ENCODE measurements at regions not wholly inside any gene's neighbourhood (a gene's known extent, or its start where the extent isn't known, plus 50 kb on each side); places are given as distances from the start of the nearest gene placed in this dataset.
"Not testable (repeated sequence)": the region's sequence is repeated elsewhere in the genome, so short reads cannot be mapped to it uniquely, and the experiment has no call there.

- H3K4me3 ChIP-seq (ENCODE audit: low read depth in 1 of 2, low read length in 2 of 2); H3K9me3 ChIP-seq (ENCODE audit: control insufficient read depth in 2 of 2, insufficient read depth in 1 of 2, low read depth in 1 of 2, low read length in 1 of 2); H3K4me1 ChIP-seq (ENCODE audit: control insufficient read depth in 2 of 2, insufficient read depth in 2 of 2, low read length in 1 of 2); H3K27me3 ChIP-seq (ENCODE audit: control insufficient read depth in 1 of 2, insufficient read depth in 2 of 2, low read length in 2 of 2); H3K36me3 ChIP-seq (ENCODE audit: control insufficient read depth in 2 of 2, insufficient read depth in 2 of 2, low read length in 1 of 2); H3K27ac ChIP-seq (ENCODE audit: low read depth in 2 of 2, low read length in 1 of 2): not testable (repeated sequence)
- WGBS, 2 donors, result 57 to 62% methylated on average over 12 to 14 of the region's 26 CpGs
These were observed 155.3 kb downstream of the TMEM121 start for GRCh38 chr14:105681606-105682185.

GRCh38 chr14:105682442-105682841, 156.1 kb downstream of the TMEM121 start:
- H3K4me3 ChIP-seq (ENCODE audit: low read depth in 1 of 2, low read length in 2 of 2); H3K4me1 ChIP-seq (ENCODE audit: control insufficient read depth in 2 of 2, insufficient read depth in 2 of 2, low read length in 1 of 2); H3K36me3 ChIP-seq (ENCODE audit: control insufficient read depth in 2 of 2, insufficient read depth in 2 of 2, low read length in 1 of 2); H3K27me3 ChIP-seq (ENCODE audit: control insufficient read depth in 1 of 2, insufficient read depth in 2 of 2, low read length in 2 of 2); H3K9me3 ChIP-seq (ENCODE audit: control insufficient read depth in 2 of 2, insufficient read depth in 1 of 2, low read depth in 1 of 2, low read length in 1 of 2); H3K27ac ChIP-seq (ENCODE audit: low read depth in 2 of 2, low read length in 1 of 2): not testable (repeated sequence)
- WGBS, 2 donors, result 75% methylated on average over 5 to 7 of the region's 15 CpGs

DNA sequence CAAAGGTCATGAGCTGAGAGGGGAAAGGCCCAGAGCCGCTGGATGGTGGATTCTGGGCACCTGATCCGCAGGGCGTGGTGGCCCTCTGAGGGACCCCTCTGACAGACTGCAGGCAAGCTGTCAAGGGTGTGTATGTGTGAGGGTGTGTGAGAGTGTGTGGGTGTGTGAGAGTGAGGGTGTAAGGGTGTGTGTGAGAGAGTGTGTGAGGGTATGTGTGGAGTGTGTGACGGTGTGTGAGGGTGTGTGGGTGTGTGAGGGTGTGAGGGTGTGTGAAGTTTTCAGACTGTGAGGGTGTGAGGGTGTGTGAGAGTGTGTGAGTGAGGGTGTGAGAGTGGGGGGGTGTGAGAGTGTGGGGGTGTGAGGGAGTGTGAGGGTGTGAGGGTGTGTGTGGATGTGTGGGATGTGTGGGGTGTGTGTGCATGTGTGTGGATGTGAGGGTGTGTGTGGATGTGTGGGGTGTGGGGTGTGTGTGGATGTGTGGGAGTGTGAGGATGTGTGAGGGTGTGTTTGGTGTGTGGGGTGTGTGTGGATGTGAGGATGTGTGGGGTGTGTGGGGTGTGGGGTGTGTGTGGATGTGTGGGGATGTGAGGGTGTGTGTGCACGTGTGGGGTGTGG, 156.7 kb downstream of the TMEM121 start:
- no peaks in the 10 kb centered on the region for H3K36me3 ChIP-seq (ENCODE audit: control insufficient read depth in 2 of 2, insufficient read depth in 2 of 2, low read length in 1 of 2)
- no peaks in the 10 kb centered on the region for H3K4me1 ChIP-seq (ENCODE audit: control insufficient read depth in 2 of 2, insufficient read depth in 2 of 2, low read length in 1 of 2)
- WGBS, 2 donors, result 77 to 81% methylated on average over 3 to 5 of the region's 5 CpGs
- H3K27ac ChIP-seq (ENCODE audit: low read depth in 2 of 2, low read length in 1 of 2), result no peak overlapping the region
- no peaks in the 10 kb centered on the region for H3K27me3 ChIP-seq (ENCODE audit: control insufficient read depth in 1 of 2, insufficient read depth in 2 of 2, low read length in 2 of 2)
- H3K4me3 ChIP-seq (ENCODE audit: low read depth in 1 of 2, low read length in 2 of 2), result no peak overlapping the region
- H3K9me3 ChIP-seq (ENCODE audit: control insufficient read depth in 2 of 2, insufficient read depth in 1 of 2, low read depth in 1 of 2, low read length in 1 of 2), result no peaks in the 10 kb centered on the region

DNA sequence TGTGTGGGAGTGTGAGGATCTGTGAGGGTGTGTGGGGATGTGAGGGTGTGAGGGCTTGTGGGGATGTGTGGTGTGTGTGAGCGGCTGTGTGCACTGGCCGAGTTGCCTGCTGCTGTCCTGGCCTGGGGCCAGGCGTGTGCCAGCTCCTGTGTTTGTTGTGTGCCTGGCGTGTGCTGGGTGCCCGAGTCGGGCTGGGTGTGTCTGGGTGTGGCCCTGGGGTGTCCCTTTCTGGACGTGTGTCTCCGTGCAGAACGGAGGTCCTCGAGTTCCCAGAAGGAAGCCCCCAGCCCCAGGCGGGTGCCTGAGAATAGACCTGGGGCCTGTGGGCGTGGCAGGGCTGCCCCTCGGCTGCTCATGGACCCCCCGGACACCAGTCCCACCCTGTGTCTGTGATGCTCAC, 157.7 kb downstream of the TMEM121 start:
- H3K4me1 ChIP-seq (ENCODE audit: control insufficient read depth in 2 of 2, insufficient read depth in 2 of 2, low read length in 1 of 2); H3K9me3 ChIP-seq (ENCODE audit: control insufficient read depth in 2 of 2, insufficient read depth in 1 of 2, low read depth in 1 of 2, low read length in 1 of 2); H3K4me3 ChIP-seq (ENCODE audit: low read depth in 1 of 2, low read length in 2 of 2); H3K27me3 ChIP-seq (ENCODE audit: control insufficient read depth in 1 of 2, insufficient read depth in 2 of 2, low read length in 2 of 2); H3K27ac ChIP-seq (ENCODE audit: low read depth in 2 of 2, low read length in 1 of 2); H3K36me3 ChIP-seq (ENCODE audit: control insufficient read depth in 2 of 2, insufficient read depth in 2 of 2, low read length in 1 of 2): not testable (repeated sequence)
- 48 to 51% methylated on average over 9 to 11 of the region's 14 CpGs for WGBS, 2 donors

DNA sequence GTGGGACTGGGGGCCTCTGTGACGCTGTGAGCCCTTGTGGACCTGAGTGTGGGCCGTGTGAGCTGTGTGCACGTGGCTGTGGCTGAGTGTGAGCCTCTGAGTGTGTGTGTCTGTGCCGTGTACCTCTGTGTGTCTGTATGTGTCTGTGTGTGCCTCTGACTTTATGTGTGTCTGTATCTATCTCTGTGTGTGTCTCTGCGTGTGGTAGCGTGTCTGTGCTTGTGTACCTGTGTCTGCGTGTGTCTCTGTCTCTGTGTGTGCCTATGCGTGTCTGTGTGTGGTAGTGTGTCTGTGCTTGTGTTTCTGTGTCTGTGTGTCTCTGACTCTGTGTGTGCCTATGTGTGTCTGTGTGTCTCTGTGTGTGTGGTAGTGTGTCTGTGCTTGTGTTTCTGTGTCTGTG, 158.2 kb downstream of the TMEM121 start:
- 79 to 84% methylated on average over 5 to 7 of the region's 8 CpGs for WGBS, 2 donors
- not testable (repeated sequence) for H3K27me3 ChIP-seq (ENCODE audit: control insufficient read depth in 1 of 2, insufficient read depth in 2 of 2, low read length in 2 of 2); H3K27ac ChIP-seq (ENCODE audit: low read depth in 2 of 2, low read length in 1 of 2); H3K36me3 ChIP-seq (ENCODE audit: control insufficient read depth in 2 of 2, insufficient read depth in 2 of 2, low read length in 1 of 2); H3K4me3 ChIP-seq (ENCODE audit: low read depth in 1 of 2, low read length in 2 of 2); H3K9me3 ChIP-seq (ENCODE audit: control insufficient read depth in 2 of 2, insufficient read depth in 1 of 2, low read depth in 1 of 2, low read length in 1 of 2); H3K4me1 ChIP-seq (ENCODE audit: control insufficient read depth in 2 of 2, insufficient read depth in 2 of 2, low read length in 1 of 2)

DNA sequence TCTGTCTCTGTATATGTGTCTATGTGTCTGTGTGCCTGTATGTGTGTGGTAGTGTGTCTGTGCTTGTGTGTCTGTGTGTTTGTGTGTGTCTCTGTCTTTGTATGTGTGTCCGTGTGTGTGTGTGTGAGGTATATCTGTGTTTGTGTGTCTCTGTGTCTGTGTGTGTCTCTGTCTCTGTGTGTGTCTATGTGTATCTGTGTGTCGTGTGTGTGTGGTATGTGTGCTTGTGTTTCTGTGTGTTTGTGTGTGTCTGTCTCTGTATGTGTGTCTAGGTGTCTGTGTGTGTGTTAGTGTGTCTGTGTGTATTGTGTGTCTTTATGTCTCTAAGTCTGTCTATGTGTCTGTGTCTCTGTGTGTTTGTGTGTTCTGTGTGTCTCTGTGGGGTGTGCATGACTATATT, 158.6 kb downstream of the TMEM121 start:
- no peak overlapping the region for H3K4me3 ChIP-seq (ENCODE audit: low read depth in 1 of 2, low read length in 2 of 2)
- no peaks in the 10 kb centered on the region for H3K27me3 ChIP-seq (ENCODE audit: control insufficient read depth in 1 of 2, insufficient read depth in 2 of 2, low read length in 2 of 2)
- no peaks in the 10 kb centered on the region for H3K9me3 ChIP-seq (ENCODE audit: control insufficient read depth in 2 of 2, insufficient read depth in 1 of 2, low read depth in 1 of 2, low read length in 1 of 2)
- no peaks in the 10 kb centered on the region for H3K36me3 ChIP-seq (ENCODE audit: control insufficient read depth in 2 of 2, insufficient read depth in 2 of 2, low read length in 1 of 2)
- no peak overlapping the region for H3K27ac ChIP-seq (ENCODE audit: low read depth in 2 of 2, low read length in 1 of 2)
- no peaks in the 10 kb centered on the region for H3K4me1 ChIP-seq (ENCODE audit: control insufficient read depth in 2 of 2, insufficient read depth in 2 of 2, low read length in 1 of 2)
- 86 to 89% methylated on average over 2 of the region's 2 CpGs for WGBS, 2 donors

- H3K9me3 ChIP-seq (ENCODE audit: control insufficient read depth in 2 of 2, insufficient read depth in 1 of 2, low read depth in 1 of 2, low read length in 1 of 2); H3K27me3 ChIP-seq (ENCODE audit: control insufficient read depth in 1 of 2, insufficient read depth in 2 of 2, low read length in 2 of 2); H3K4me1 ChIP-seq (ENCODE audit: control insufficient read depth in 2 of 2, insufficient read depth in 2 of 2, low read length in 1 of 2); H3K36me3 ChIP-seq (ENCODE audit: control insufficient read depth in 2 of 2, insufficient read depth in 2 of 2, low read length in 1 of 2); H3K4me3 ChIP-seq (ENCODE audit: low read depth in 1 of 2, low read length in 2 of 2); H3K27ac ChIP-seq (ENCODE audit: low read depth in 2 of 2, low read length in 1 of 2): not testable (repeated sequence)
- WGBS, 2 donors, result 55 to 60% methylated on average over 5 of the region's 8 CpGs
These were observed 159.2 kb downstream of the TMEM121 start for GRCh38 chr14:105685605-105686004.

DNA sequence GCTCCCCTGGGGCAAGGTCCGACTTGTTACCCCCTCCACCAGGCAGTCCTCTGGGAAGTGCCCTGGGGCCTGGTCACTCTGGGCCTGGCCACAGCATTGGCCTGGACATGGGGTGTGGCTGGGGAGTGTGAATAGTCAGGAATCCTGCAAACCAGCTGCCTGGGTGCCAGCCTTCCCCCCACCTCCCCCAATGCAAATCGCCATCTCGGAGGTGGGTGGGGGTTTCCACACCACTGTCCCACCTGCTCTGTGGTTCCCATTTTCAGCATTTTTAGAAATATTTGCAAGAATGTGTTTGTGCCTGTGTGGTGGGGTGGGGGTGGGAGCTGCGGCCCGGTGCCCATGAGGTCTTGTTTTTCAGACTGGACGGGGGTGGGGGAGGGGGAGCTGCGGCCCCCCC, 159.7 kb downstream of the TMEM121 start:
- H3K27me3 ChIP-seq (ENCODE audit: control insufficient read depth in 1 of 2, insufficient read depth in 2 of 2, low read length in 2 of 2); H3K27ac ChIP-seq (ENCODE audit: low read depth in 2 of 2, low read length in 1 of 2); H3K36me3 ChIP-seq (ENCODE audit: control insufficient read depth in 2 of 2, insufficient read depth in 2 of 2, low read length in 1 of 2); H3K9me3 ChIP-seq (ENCODE audit: control insufficient read depth in 2 of 2, insufficient read depth in 1 of 2, low read depth in 1 of 2, low read length in 1 of 2); H3K4me1 ChIP-seq (ENCODE audit: control insufficient read depth in 2 of 2, insufficient read depth in 2 of 2, low read length in 1 of 2); H3K4me3 ChIP-seq (ENCODE audit: low read depth in 1 of 2, low read length in 2 of 2): not testable (repeated sequence)
- no CpG with 5 or more reads among the region's 7 CpGs for WGBS, 2 donors

DNA sequence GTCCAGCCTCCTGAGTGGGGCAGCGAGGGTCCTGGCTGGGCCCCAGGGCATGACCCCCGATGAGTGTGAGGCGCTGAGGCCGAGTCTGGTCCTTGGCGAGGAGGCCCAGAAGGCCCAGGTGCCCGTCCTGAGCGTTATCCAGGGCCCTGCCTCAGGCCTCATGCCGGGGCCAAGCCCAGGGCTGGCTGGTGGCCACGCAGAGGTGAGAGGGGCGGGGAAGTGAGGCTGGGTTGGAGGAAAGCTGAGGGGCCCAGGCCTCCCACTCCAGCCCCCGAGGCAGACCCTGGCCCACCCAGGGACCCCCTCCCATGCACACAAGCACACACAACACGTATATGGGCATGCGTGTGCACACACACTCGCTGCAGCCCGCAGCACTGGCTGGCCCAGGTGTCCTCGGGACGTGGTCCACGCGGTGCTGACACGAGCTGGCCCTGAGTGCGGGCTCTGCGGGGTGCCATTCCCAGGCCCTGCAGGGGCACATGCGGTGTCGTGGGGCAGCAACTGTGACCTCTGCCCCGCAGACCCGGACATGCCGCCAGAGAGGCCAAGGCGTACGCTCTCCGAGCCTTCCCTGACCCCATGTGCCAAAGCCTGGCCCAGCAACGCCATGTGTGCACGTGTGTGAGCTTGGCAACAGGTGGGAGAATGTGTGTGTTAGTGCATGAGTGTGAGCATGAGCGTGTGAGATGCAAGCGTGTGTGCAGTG, 160.2 kb downstream of the TMEM121 start:
- not testable (repeated sequence) for H3K36me3 ChIP-seq (ENCODE audit: control insufficient read depth in 2 of 2, insufficient read depth in 2 of 2, low read length in 1 of 2); H3K9me3 ChIP-seq (ENCODE audit: control insufficient read depth in 2 of 2, insufficient read depth in 1 of 2, low read depth in 1 of 2, low read length in 1 of 2); H3K4me1 ChIP-seq (ENCODE audit: control insufficient read depth in 2 of 2, insufficient read depth in 2 of 2, low read length in 1 of 2); H3K27me3 ChIP-seq (ENCODE audit: control insufficient read depth in 1 of 2, insufficient read depth in 2 of 2, low read length in 2 of 2); H3K27ac ChIP-seq (ENCODE audit: low read depth in 2 of 2, low read length in 1 of 2); H3K4me3 ChIP-seq (ENCODE audit: low read depth in 1 of 2, low read length in 2 of 2)
- WGBS, 2 donors, result 84 to 87% methylated on average over 17 to 22 of the region's 34 CpGs
